Fibroblast of skin of scalp (primary cell): ENCODE measurements at regions not wholly inside any gene's neighbourhood (a gene's known extent, or its start where the extent isn't known, plus 50 kb on each side); places are given as distances from the start of the nearest gene placed in this dataset.

Experiments used
- DNase-seq: peaks from one replicate; pipeline ENCODE4 v3.0.0-alpha.2; 2013

- DNase-seq = peak; percentile 76
These were observed 58.6 kb upstream of the ARID5B start for GRCh38 chr10:61842755-61843497.

GRCh38 chr10:61844116-61844822 is 57.2 kb upstream of the ARID5B start:
- no peak for DNase-seq

GRCh38 chr10:61845196-61845949 is 56.1 kb upstream of the ARID5B start:
- no peak for DNase-seq

GRCh38 chr10:61845950-61846268 is 55.6 kb upstream of the ARID5B start:
- DNase-seq = peak; percentile 82

GRCh38 chr10:61846370-61847031 is 55.0 kb upstream of the ARID5B start:
- DNase-seq = no peak

GRCh38 chr10:61847087-61847486 is 54.4 kb upstream of the ARID5B start:
- DNase-seq = no peak

GRCh38 chr10:61847640-61848039 is 53.9 kb upstream of the ARID5B start:
- no peak for DNase-seq

GRCh38 chr10:61850376-61850775 is 51.1 kb upstream of the ARID5B start:
- DNase-seq = no peak
